ENCODE measurements at regions not wholly inside any gene's neighbourhood (a gene's known extent, or its start where the extent isn't known, plus 50 kb on each side); places are given as distances from the start of the nearest gene placed in this dataset.
"Not testable (repeated sequence)": the region's sequence is repeated elsewhere in the genome, so short reads cannot be mapped to it uniquely, and the experiment has no call there.

GRCh38 chr3:59237121-59237520, 187.3 kb upstream of the CFAP20DC start:
- no peak overlapping the region for H3K4me3 ChIP-seq (ENCODE audit: low read depth, low read length)
- no peak for TF ChIP-seq CTCF (IDR thresholded peaks at IDR 0.05; ENCODE audit: insufficient read depth, low read depth, low read length, missing control alignments)
- no peak for DNase-seq (ENCODE audit: low read depth)

- TF ChIP-seq CTCF (IDR thresholded peaks at IDR 0.05; ENCODE audit: insufficient read depth, low read depth, low read length, missing control alignments) = no peak
- H3K4me3 ChIP-seq (ENCODE audit: low read depth, low read length) = no peak overlapping the region
- peak; percentile 65 for DNase-seq (ENCODE audit: low read depth)
These were observed 185.8 kb upstream of the CFAP20DC start for GRCh38 chr3:59235634-59236012.

GRCh38 chr3:59234884-59235633, 185.2 kb upstream of the CFAP20DC start:
- DNase-seq (ENCODE audit: low read depth) = no peak
- H3K4me3 ChIP-seq (ENCODE audit: low read depth, low read length) = no peak overlapping the region
- no peak for TF ChIP-seq CTCF (IDR thresholded peaks at IDR 0.05; ENCODE audit: insufficient read depth, low read depth, low read length, missing control alignments)

- DNase-seq (ENCODE audit: low read depth) = not testable (repeated sequence)
These were observed 180.6 kb upstream of the CFAP20DC start for GRCh38 chr3:59230379-59230778.

GRCh38 chr3:59213860-59214259, 164.0 kb upstream of the CFAP20DC start:
- H3K4me3 ChIP-seq (ENCODE audit: low read depth, low read length) = no peak overlapping the region
- DNase-seq (ENCODE audit: low read depth) = no peak
- no peak for TF ChIP-seq CTCF (IDR thresholded peaks at IDR 0.05; ENCODE audit: insufficient read depth, low read depth, low read length, missing control alignments)

More at GRCh38 chr3:59230379-59230778, 180.6 kb upstream of the CFAP20DC start:
- H3K4me3 ChIP-seq (ENCODE audit: low read depth, low read length) = not testable (repeated sequence)

- DNase-seq (ENCODE audit: low read depth) = peak; percentile 54
- TF ChIP-seq CTCF (IDR thresholded peaks at IDR 0.05; ENCODE audit: insufficient read depth, low read depth, low read length, missing control alignments) = peak; percentile 52
- H3K4me3 ChIP-seq (ENCODE audit: low read depth, low read length) = no peak overlapping the region
These were observed 162.4 kb upstream of the CFAP20DC start for GRCh38 chr3:59212128-59212779.

GRCh38 chr3:59210260-59210659, 160.4 kb upstream of the CFAP20DC start:
- no peak for DNase-seq (ENCODE audit: low read depth)
- no peak for TF ChIP-seq CTCF (IDR thresholded peaks at IDR 0.05; ENCODE audit: insufficient read depth, low read depth, low read length, missing control alignments)
- H3K4me3 ChIP-seq (ENCODE audit: low read depth, low read length) = no peak overlapping the region

Data from GM12865 (cell line).